ENCODE measurements at regions not wholly inside any gene's neighbourhood (a gene's known extent, or its start where the extent isn't known, plus 50 kb on each side); places are given as distances from the start of the nearest gene placed in this dataset.
"Not testable (repeated sequence)": the region's sequence is repeated elsewhere in the genome, so short reads cannot be mapped to it uniquely, and the experiment has no call there.

DNA sequence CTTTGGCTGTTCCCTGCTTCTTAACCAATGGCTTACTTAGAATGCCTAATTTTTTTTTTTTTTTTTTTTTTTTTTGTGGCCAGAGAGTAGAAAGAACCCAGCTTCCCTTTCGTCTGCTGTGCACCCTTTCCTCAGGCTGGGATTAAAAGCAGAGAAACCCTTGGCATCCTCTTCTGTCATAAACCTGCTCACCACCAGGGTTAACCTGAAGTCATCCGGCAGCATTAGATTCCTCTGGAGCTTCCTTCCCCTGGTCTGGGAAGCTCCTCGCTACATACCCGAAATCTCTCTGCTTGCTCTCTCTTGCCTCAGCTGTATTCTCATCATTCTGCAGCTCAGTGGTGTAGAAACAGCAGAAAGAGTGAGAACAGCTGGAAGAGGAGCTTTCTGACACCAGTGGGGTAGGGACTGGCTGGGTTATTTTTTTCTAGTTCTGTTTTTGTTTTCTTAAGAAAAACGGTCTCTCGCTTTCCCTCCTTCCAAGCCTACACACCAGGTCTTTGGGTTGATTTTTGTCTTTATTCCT lies 339.0 kb upstream of the MEIS1 start:
- Histone ChIP-seq H3K27me3 (ENCODE audit: insufficient read depth, low read length, poor library complexity) (peaks cover 4% of the 10 kb centered on the region), H3K4me3 (ENCODE audit: low read depth in 1 of 2, low read length in 2 of 2) (no peak overlapping the region), H3K4me1 (ENCODE audit: insufficient read depth, low read length) (no peaks in the 10 kb centered on the region), H3K27ac (ENCODE audit: low read length) (no peak overlapping the region), H3K79me2 (ENCODE audit: insufficient read depth, low read length) (no peaks in the 10 kb centered on the region), H3K9me3 (ENCODE audit: insufficient read depth, low read length, severe bottlenecking) (no peaks in the 10 kb centered on the region), H4K20me1 (ENCODE audit: insufficient read depth, low read length) (no peaks in the 10 kb centered on the region; the same call in 1 of the 2 replicates), H3K36me3 (ENCODE audit: insufficient read depth, low read length) (no peaks in the 10 kb centered on the region), H3K4me2 (ENCODE audit: insufficient read depth, low read length) (no peak overlapping the region), H2AFZ (ENCODE audit: low read depth, low read length) (no peak overlapping the region), H3K9ac (ENCODE audit: low read depth, low read length) (no peak overlapping the region)
- TF ChIP-seq CTCF (IDR thresholded peaks at IDR 0.05; ENCODE audit: borderline replicate concordance, extremely low read depth, low read length, poor library complexity, severe bottlenecking), result no peak
- no peak for DNase-seq
- ATAC-seq (ENCODE audit: insufficient read depth, low read depth), result no peak

DNA sequence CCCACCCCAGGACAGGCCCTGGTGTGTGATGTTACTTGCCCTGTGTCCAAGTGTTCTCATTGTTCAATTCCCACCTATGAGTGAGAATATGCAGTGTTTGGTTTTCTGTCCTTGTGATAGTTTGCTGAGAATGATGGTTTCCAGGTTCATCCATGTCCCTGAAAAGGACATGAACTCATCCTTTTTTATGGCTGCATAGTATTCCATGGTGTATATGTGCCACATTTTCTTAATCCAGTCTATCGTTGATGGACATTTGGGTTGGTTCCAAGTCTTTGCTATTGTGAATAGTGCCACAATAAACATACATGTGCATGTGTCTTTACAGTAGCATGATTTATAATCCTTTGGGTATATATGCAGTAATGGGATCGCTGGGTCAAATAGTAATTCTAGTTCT lies 340.2 kb upstream of the MEIS1 start:
- not testable (repeated sequence) for H3K36me3 ChIP-seq (ENCODE audit: insufficient read depth, low read length); H3K9me3 ChIP-seq (ENCODE audit: insufficient read depth, low read length, severe bottlenecking); H2AFZ ChIP-seq (ENCODE audit: low read depth, low read length); H3K27me3 ChIP-seq (ENCODE audit: insufficient read depth, low read length, poor library complexity); H3K9ac ChIP-seq (ENCODE audit: low read depth, low read length); H4K20me1 ChIP-seq (ENCODE audit: insufficient read depth, low read length); DNase-seq; ATAC-seq (ENCODE audit: insufficient read depth, low read depth); H3K4me3 ChIP-seq (ENCODE audit: low read depth in 1 of 2, low read length in 2 of 2); H3K4me1 ChIP-seq (ENCODE audit: insufficient read depth, low read length); H3K79me2 ChIP-seq (ENCODE audit: insufficient read depth, low read length); H3K27ac ChIP-seq (ENCODE audit: low read length); H3K4me2 ChIP-seq (ENCODE audit: insufficient read depth, low read length)

GRCh38 chr2:66093371-66093770 lies 341.6 kb upstream of the MEIS1 start:
- Histone ChIP-seq H4K20me1 (ENCODE audit: insufficient read depth, low read length) (no peaks in the 10 kb centered on the region; the same call in 1 of the 2 replicates), H3K27me3 (ENCODE audit: insufficient read depth, low read length, poor library complexity) (no peaks in the 10 kb centered on the region), H3K79me2 (ENCODE audit: insufficient read depth, low read length) (no peaks in the 10 kb centered on the region), H3K36me3 (ENCODE audit: insufficient read depth, low read length) (no peaks in the 10 kb centered on the region), H3K27ac (ENCODE audit: low read length) (no peak overlapping the region), H3K4me2 (ENCODE audit: insufficient read depth, low read length) (no peak overlapping the region), H3K4me3 (ENCODE audit: low read depth in 1 of 2, low read length in 2 of 2) (no peak overlapping the region), H2AFZ (ENCODE audit: low read depth, low read length) (no peak overlapping the region), H3K9me3 (ENCODE audit: insufficient read depth, low read length, severe bottlenecking) (no peaks in the 10 kb centered on the region), H3K9ac (ENCODE audit: low read depth, low read length) (no peak overlapping the region), H3K4me1 (ENCODE audit: insufficient read depth, low read length) (no peaks in the 10 kb centered on the region)
- DNase-seq (no peak), ATAC-seq (ENCODE audit: insufficient read depth, low read depth) (no peak)
- TF ChIP-seq EZH2 (IDR thresholded peaks at IDR 0.05; ENCODE audit: borderline replicate concordance, low read depth, low read length, severe bottlenecking), result no peak
- no peak for TF ChIP-seq CTCF (IDR thresholded peaks at IDR 0.05; ENCODE audit: borderline replicate concordance, extremely low read depth, low read length, poor library complexity, severe bottlenecking)

GRCh38 chr2:66084948-66085590 lies 349.9 kb upstream of the MEIS1 start:
- H4K20me1 ChIP-seq (ENCODE audit: insufficient read depth, low read length), result no peaks in the 10 kb centered on the region
- H2AFZ ChIP-seq (ENCODE audit: low read depth, low read length), result no peak overlapping the region
- no peak overlapping the region for H3K4me2 ChIP-seq (ENCODE audit: insufficient read depth, low read length)
- TF ChIP-seq EZH2 (IDR thresholded peaks at IDR 0.05; ENCODE audit: borderline replicate concordance, low read depth, low read length, severe bottlenecking) (no peak), CTCF (IDR thresholded peaks at IDR 0.05; ENCODE audit: borderline replicate concordance, extremely low read depth, low read length, poor library complexity, severe bottlenecking) (no peak)
- no peak overlapping the region for H3K4me3 ChIP-seq (ENCODE audit: low read depth in 1 of 2, low read length in 2 of 2)
- no peak overlapping the region for H3K9ac ChIP-seq (ENCODE audit: low read depth, low read length)
- H3K4me1 ChIP-seq (ENCODE audit: insufficient read depth, low read length), result no peaks in the 10 kb centered on the region
- peak; percentile 7 for DNase-seq
- no peaks in the 10 kb centered on the region for H3K79me2 ChIP-seq (ENCODE audit: insufficient read depth, low read length)
- no peaks in the 10 kb centered on the region for H3K9me3 ChIP-seq (ENCODE audit: insufficient read depth, low read length, severe bottlenecking)
- H3K27ac ChIP-seq (ENCODE audit: low read length), result no peak overlapping the region
- H3K27me3 ChIP-seq (ENCODE audit: insufficient read depth, low read length, poor library complexity), result no peaks in the 10 kb centered on the region
- no peaks in the 10 kb centered on the region for H3K36me3 ChIP-seq (ENCODE audit: insufficient read depth, low read length)
- ATAC-seq (ENCODE audit: insufficient read depth, low read depth), result peak; percentile 39; the same call in 1 of the 3 replicates
